Psoas muscle (tissue), 7 donors: ENCODE measurements at regions not wholly inside any gene's neighbourhood (a gene's known extent, or its start where the extent isn't known, plus 50 kb on each side); places are given as distances from the start of the nearest gene placed in this dataset.
A peak's percentile ranks its signal among the peaks of the same experiment; 100 is the strongest.

Source experiments
- ATAC-seq, 4 donors: fragments of 200-7000 bp; cut with Tn5 transposase; one replicate each; pipeline ENCODE4 v1.9.1; 2020; ENCODE audit warnings: moderate library complexity in 3 of 4, mild to moderate bottlenecking in 2 of 4
- DNase-seq, 2 donors: peaks; one replicate each; pipeline ENCODE4 v3.0.0-alpha.2; 2020
- H3K27ac ChIP-seq: fragments of 200-600 bp; one replicate; pipeline ENCODE4 v1.8.0; 2022
- H3K27me3 ChIP-seq, 3 donors: fragments of 200-600 bp in 1 of 3; one replicate each; pipeline versions ENCODE4 v1.6.1 to v1.8.0; 2013 to 2022; ENCODE audit warnings: low read length in 2 of 3, mild to moderate bottlenecking in 2 of 3, moderate library complexity in 1 of 3; ENCODE audit not compliant: insufficient read depth in 3 of 3
- H3K36me3 ChIP-seq, 2 donors: fragments of 200-600 bp in 1 of 2; one replicate each; pipeline versions ENCODE4 v1.6.1 to v1.8.0; 2013 to 2022; ENCODE audit warnings: low read depth in 1 of 2, mild to moderate bottlenecking in 1 of 2, moderate library complexity in 1 of 2; ENCODE audit not compliant: insufficient read depth in 1 of 2
- H3K4me1 ChIP-seq: fragments of 200-600 bp; one replicate; pipeline ENCODE4 v1.8.0; 2022
- H3K4me3 ChIP-seq: fragments of 200-600 bp; one replicate; pipeline ENCODE4 v1.8.0; 2022; ENCODE audit warnings: mild to moderate bottlenecking
- H3K9me3 ChIP-seq: fragments of 200-600 bp; one replicate; pipeline ENCODE4 v1.8.0; 2022
- CTCF ChIP-seq: fragments of 200-600 bp; IDR thresholded peaks from one replicate; pipeline ENCODE4 v1.8.0; 2022; ENCODE audit warnings: antibody characterized with exemption
- WGBS, 3 donors: extraction: QIAGEN DNeasy Blood & Tissue Kit; methylation state at CpG; one replicate each; pipeline versions ENCODE4 v1.1.6 to v1.1.7; 2013; 5-methylcytosine and 5-hydroxymethylcytosine counted together
- intact Hi-C, 2 donors: fragments of 100-400 bp; cut with DNase I; formaldehyde crosslinking; loops; one replicate each; pipeline versions ENCODE4 v1.11.0 to v1.14.2; 2022
- donor health status: healthy with polysubstance abuse.
- donor health status: DM: no; HTN: no; CAD: no; lungs with moderate emphysema.
- donor health status: Bipolar disorder and iron deficiency.
- donor health status: healthy.
- donor health status: DM: yes; HTN: yes; CAD: no.
- donor health status: DM: no; HTN: no; CAD: no.
- donor health status: DM: yes; HTN: yes; CAD: no.

- no peaks in the 10 kb centered on the region for H3K27me3 ChIP-seq
- intact Hi-C loops: no loop called here
- 90 to 96% (median 90%) methylated on average over 5 of the region's 5 CpGs for WGBS, 3 donors
These were observed 59.0 kb upstream of the PRR23E start for GRCh38 chr3:127133971-127134370.

DNA sequence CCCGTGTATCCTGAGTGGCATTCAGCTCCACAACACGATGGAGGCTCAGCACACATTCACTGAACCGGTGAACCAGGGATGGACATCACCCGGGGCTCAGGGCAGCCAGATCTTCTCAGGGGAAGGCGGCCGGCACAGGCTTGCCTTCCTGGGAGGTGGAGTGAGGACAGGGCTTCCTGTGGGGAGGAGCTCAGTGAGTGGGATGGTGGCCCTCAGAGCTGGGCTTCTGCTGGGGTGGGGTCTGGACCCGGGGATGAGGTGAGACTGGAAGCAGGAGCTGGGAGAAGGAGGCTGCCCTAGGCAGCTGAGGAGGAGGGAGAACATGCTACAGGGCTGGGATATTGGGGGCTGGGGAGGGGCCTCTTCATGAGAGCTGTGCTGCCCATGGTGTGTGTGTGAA lies 58.5 kb upstream of the PRR23E start:
- no peak for DNase-seq

More at GRCh38 chr3:127133971-127134370, 59.0 kb upstream of the PRR23E start:
- DNase-seq: no peak
- peaks cover 30% of the 10 kb centered on the region for H3K4me1 ChIP-seq
- no peaks in the 10 kb centered on the region for H3K36me3 ChIP-seq
- ATAC-seq: no peak
- TF ChIP-seq CTCF: no peak
- H3K4me3 ChIP-seq: no peak overlapping the region
- no peaks in the 10 kb centered on the region for H3K9me3 ChIP-seq
- H3K27ac ChIP-seq: no peak overlapping the region

GRCh38 chr3:127134887-127135240 lies 58.1 kb upstream of the PRR23E start:
- TF ChIP-seq CTCF: no peak
- peak overlapping the region; percentile 64 for H3K27ac ChIP-seq
- no peaks in the 10 kb centered on the region for H3K9me3 ChIP-seq
- ATAC-seq (no peak), DNase-seq (no peak)
- intact Hi-C loops: loop anchor here in 1 of 2 donors (5.0 kb wide), 1 partner anchor 42 kb away; no protein-coding TSS in a partner anchor
- 63 to 71% (median 67%) methylated on average over 5 of the region's 5 CpGs for WGBS, 3 donors
- peak overlapping the region; percentile 59 for H3K4me3 ChIP-seq
- no peaks in the 10 kb centered on the region for H3K36me3 ChIP-seq
- H3K4me1 ChIP-seq: peaks cover 30% of the 10 kb centered on the region
- no peaks in the 10 kb centered on the region for H3K27me3 ChIP-seq

More for the DNA sequence above, 58.5 kb upstream of the PRR23E start:
- Histone ChIP-seq H3K27me3 (no peaks in the 10 kb centered on the region), H3K4me3 (no peak overlapping the region), H3K36me3 (no peaks in the 10 kb centered on the region), H3K27ac (no peak overlapping the region), H3K4me1 (peaks cover 30% of the 10 kb centered on the region), H3K9me3 (no peaks in the 10 kb centered on the region)
- WGBS, 3 donors: 61 to 70% (median 63%) methylated on average over 7 of the region's 7 CpGs
- no peak for TF ChIP-seq CTCF
- intact Hi-C loops: no loop called here
- no peak for ATAC-seq

- DNase-seq (peak; percentile 63 to 72), ATAC-seq (peak; percentile 26 to 43 (median 32))
- Histone ChIP-seq H3K36me3 (no peaks in the 10 kb centered on the region), H3K9me3 (no peaks in the 10 kb centered on the region), H3K27ac (peak overlapping the region; percentile 64), H3K4me3 (peak overlapping the region; percentile 59), H3K4me1 (peaks cover 30% of the 10 kb centered on the region), H3K27me3 (no peaks in the 10 kb centered on the region)
- intact Hi-C loops: loop anchor here in 1 of 2 donors (5.0 kb wide), 1 partner anchor 42 kb away; no protein-coding TSS in a partner anchor
- TF ChIP-seq CTCF: no peak
- WGBS, 3 donors: 8 to 10% (median 9%) methylated on average over 56 to 58 of the region's 58 CpGs
These were observed 57.5 kb upstream of the PRR23E start for GRCh38 chr3:127135241-127136023.
